Naive thymus-derived CD4-positive, alpha-beta T cell (primary cell): ENCODE measurements at regions not wholly inside any gene's neighbourhood (a gene's known extent, or its start where the extent isn't known, plus 50 kb on each side); places are given as distances from the start of the nearest gene placed in this dataset.

Experiments used
- ATAC-seq: fragments of 150-1000 bp; cut with Tn5 transposase; 2 replicates; pipeline ENCODE4 v1.10.0; 2021; ENCODE audit warnings: mild to moderate bottlenecking, moderate library complexity
- CTCF ChIA-PET: fragments of 350-600 bp; sonication (Branson Sonifier 250); formaldehyde crosslinking; loops from one replicate; lab custom pipeline; 2021; ENCODE audit warnings: antibody characterized with exemption; lab: Charles Lee
- POLR2A ChIA-PET: fragments of 350-600 bp; sonication (Branson Sonifier 250); formaldehyde crosslinking; loops from one replicate; lab custom pipeline; 2021; ENCODE audit warnings: antibody characterized with exemption, inconsistent platforms; lab: Charles Lee
- DNase-seq, 9 donors: peaks; one replicate each; pipeline versions ENCODE4 v3.0.0 to v3.0.0-alpha.2; 2020 to 2022; ENCODE audit warnings: mixed read lengths in 1 of 9
- H3K27ac ChIP-seq: one replicate; pipeline ENCODE4 v1.7.0; 2013; ENCODE audit warnings: mild to moderate bottlenecking, low read depth, low read length, moderate library complexity
- H3K27me3 ChIP-seq, 2 donors: one replicate each; pipeline ENCODE4 v1.7.0; 2013; ENCODE audit warnings: low read length in 2 of 2, mild to moderate bottlenecking in 2 of 2, moderate library complexity in 2 of 2; ENCODE audit not compliant: control insufficient read depth in 2 of 2, insufficient read depth in 2 of 2
- H3K36me3 ChIP-seq, 3 experiments: 1 replicate in 2 of 3; 2 replicates in 1 of 3; pipeline ENCODE4 v1.7.0; 2013; ENCODE audit warnings: low read length in 3 of 3, mild to moderate bottlenecking in 3 of 3, moderate library complexity in 1 of 3; ENCODE audit not compliant: insufficient read depth in 3 of 3, control insufficient read depth in 2 of 3
- H3K4me1 ChIP-seq, 2 donors: one replicate each; pipeline ENCODE4 v1.7.0; 2013; ENCODE audit warnings: low read length in 2 of 2, mild to moderate bottlenecking in 2 of 2, moderate library complexity in 1 of 2; ENCODE audit not compliant: control insufficient read depth in 2 of 2, insufficient read depth in 2 of 2
- H3K4me3 ChIP-seq: 2 replicates; pipeline ENCODE4 v1.7.0; 2013; ENCODE audit warnings: mild to moderate bottlenecking, low read length
- H3K9me3 ChIP-seq, 3 experiments: 1 replicate in 2 of 3; 2 replicates in 1 of 3; pipeline ENCODE4 v1.7.0; 2013; ENCODE audit warnings: low read length in 3 of 3; ENCODE audit not compliant: control insufficient read depth in 2 of 3
- H3K27ac Mint-ChIP-seq, 9 donors: one replicate each; pipeline ENCODE4 v1.8.0; 2020 to 2022; ENCODE audit warnings: mixed read lengths in 9 of 9, mild to moderate bottlenecking in 8 of 9, moderate library complexity in 5 of 9, inconsistent platforms in 2 of 9
- H3K27me3 Mint-ChIP-seq, 5 donors: one replicate each; pipeline ENCODE4 v1.8.0; 2021 to 2022; ENCODE audit warnings: mixed read lengths in 5 of 5, mild to moderate bottlenecking in 1 of 5
- H3K36me3 Mint-ChIP-seq, 5 donors: one replicate each; pipeline ENCODE4 v1.8.0; 2020 to 2022; ENCODE audit warnings: mixed read lengths in 5 of 5, mild to moderate bottlenecking in 3 of 5, inconsistent platforms in 1 of 5
- H3K4me1 Mint-ChIP-seq, 7 donors: one replicate each; pipeline ENCODE4 v1.8.0; 2020 to 2022; ENCODE audit warnings: mixed read lengths in 7 of 7, mild to moderate bottlenecking in 3 of 7, inconsistent platforms in 1 of 7
- H3K4me3 Mint-ChIP-seq, 10 donors: one replicate each; pipeline ENCODE4 v1.8.0; 2020 to 2022; ENCODE audit warnings: mild to moderate bottlenecking in 10 of 10, mixed read lengths in 10 of 10, moderate library complexity in 6 of 10, inconsistent platforms in 2 of 10
- H3K9me3 Mint-ChIP-seq, 11 donors: one replicate each; pipeline ENCODE4 v1.8.0; 2020 to 2022; ENCODE audit warnings: mixed read lengths in 11 of 11, mild to moderate bottlenecking in 4 of 11, inconsistent platforms in 1 of 11, moderate library complexity in 1 of 11
- intact Hi-C, 2 donors: fragments of 100-400 bp; cut with micrococcal nuclease; formaldehyde crosslinking; loops; one replicate each; pipeline ENCODE4 v1.15.1; 2023

GRCh38 chr20:60361761-60362395, 403.7 kb downstream of the CDH26 start:
- ChIA-PET CTCF (no interaction called here), POLR2A (no interaction called here)
- Mint-ChIP-seq H3K36me3 (no peaks in the 10 kb centered on the region), H3K4me1 (no peaks in the 10 kb centered on the region), H3K9me3 (no peaks in the 10 kb centered on the region), H3K27me3 (no peaks in the 10 kb centered on the region), H3K27ac (no peak overlapping the region), H3K4me3 (no peak overlapping the region)
- H3K27ac ChIP-seq, result no peak overlapping the region
- no peaks in the 10 kb centered on the region for H3K27me3 ChIP-seq
- no peaks in the 10 kb centered on the region for H3K9me3 ChIP-seq
- no peak overlapping the region for H3K4me3 ChIP-seq
- intact Hi-C loops, result no loop called here
- ATAC-seq (no peak), DNase-seq (no peak)
- H3K36me3 ChIP-seq, result no peaks in the 10 kb centered on the region
- H3K4me1 ChIP-seq, result no peaks in the 10 kb centered on the region

DNA sequence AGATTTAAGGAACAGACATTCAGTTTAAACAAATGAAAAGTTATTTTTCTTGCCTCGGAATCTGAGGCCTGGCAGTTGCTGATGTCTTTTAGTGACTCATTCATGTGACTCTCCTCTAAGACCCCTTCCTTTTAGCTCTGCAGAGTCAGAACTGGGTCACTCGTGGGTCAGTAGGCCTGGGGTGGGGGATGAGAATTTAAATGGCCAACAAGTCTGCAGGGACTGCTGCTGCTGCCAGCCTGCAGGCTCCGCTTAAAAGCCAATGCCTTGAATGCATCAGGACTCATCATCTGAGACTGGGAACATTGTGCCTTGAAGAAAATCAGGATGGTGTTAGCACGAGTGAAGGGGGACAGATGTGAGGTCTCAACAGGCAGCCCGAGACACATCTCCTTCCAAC, 404.3 kb downstream of the CDH26 start:
- Mint-ChIP-seq H3K27ac (no peak overlapping the region), H3K36me3 (no peaks in the 10 kb centered on the region), H3K4me1 (no peaks in the 10 kb centered on the region), H3K27me3 (peaks cover 0 to under 1% (median 0%) of the 10 kb centered on the region in 5 donors), H3K9me3 (no peaks in the 10 kb centered on the region), H3K4me3 (no peak overlapping the region)
- no peaks in the 10 kb centered on the region for H3K36me3 ChIP-seq
- H3K27ac ChIP-seq, result no peak overlapping the region
- no peak overlapping the region for H3K4me3 ChIP-seq
- CTCF ChIA-PET, result no interaction called here
- intact Hi-C loops, result no loop called here
- H3K4me1 ChIP-seq, result no peaks in the 10 kb centered on the region
- no peaks in the 10 kb centered on the region for H3K27me3 ChIP-seq
- H3K9me3 ChIP-seq, result no peaks in the 10 kb centered on the region
- ATAC-seq (no peak), DNase-seq (no peak)
- POLR2A ChIA-PET, result no interaction called here

DNA sequence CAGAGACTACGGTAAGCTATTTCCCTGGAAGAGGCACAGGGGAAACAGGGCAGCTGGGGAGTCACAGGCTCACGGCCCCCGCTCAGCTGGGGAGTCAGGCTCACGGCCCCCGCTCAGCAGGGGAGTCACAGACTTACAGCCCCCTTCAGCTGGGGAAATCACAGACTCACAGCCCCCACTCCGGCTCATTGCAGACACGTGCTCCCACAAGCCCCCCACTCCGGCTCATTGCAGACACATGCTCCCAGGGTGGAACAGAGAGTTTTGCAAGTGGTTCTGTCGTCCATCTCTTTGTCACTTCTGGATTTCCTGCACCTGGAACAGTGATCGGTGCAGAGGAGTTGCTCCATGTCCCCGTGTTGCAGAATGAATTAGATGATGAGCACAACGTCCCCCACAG, 405.5 kb downstream of the CDH26 start:
- Histone ChIP-seq H3K4me1 (no peaks in the 10 kb centered on the region), H3K36me3 (no peaks in the 10 kb centered on the region), H3K4me3 (no peak overlapping the region), H3K27ac (no peak overlapping the region), H3K9me3 (no peaks in the 10 kb centered on the region), H3K27me3 (no peaks in the 10 kb centered on the region)
- intact Hi-C loops, result no loop called here
- peaks cover 0 to 11% (median 0%) of the 10 kb centered on the region in 5 donors for H3K27me3 Mint-ChIP-seq
- POLR2A ChIA-PET, result no interaction called here
- ATAC-seq (no peak), DNase-seq (no peak)
- no peak overlapping the region for H3K4me3 Mint-ChIP-seq
- H3K9me3 Mint-ChIP-seq, result no peaks in the 10 kb centered on the region
- H3K4me1 Mint-ChIP-seq, result no peaks in the 10 kb centered on the region
- CTCF ChIA-PET, result no interaction called here
- H3K27ac Mint-ChIP-seq, result no peak overlapping the region
- H3K36me3 Mint-ChIP-seq, result no peaks in the 10 kb centered on the region

DNA sequence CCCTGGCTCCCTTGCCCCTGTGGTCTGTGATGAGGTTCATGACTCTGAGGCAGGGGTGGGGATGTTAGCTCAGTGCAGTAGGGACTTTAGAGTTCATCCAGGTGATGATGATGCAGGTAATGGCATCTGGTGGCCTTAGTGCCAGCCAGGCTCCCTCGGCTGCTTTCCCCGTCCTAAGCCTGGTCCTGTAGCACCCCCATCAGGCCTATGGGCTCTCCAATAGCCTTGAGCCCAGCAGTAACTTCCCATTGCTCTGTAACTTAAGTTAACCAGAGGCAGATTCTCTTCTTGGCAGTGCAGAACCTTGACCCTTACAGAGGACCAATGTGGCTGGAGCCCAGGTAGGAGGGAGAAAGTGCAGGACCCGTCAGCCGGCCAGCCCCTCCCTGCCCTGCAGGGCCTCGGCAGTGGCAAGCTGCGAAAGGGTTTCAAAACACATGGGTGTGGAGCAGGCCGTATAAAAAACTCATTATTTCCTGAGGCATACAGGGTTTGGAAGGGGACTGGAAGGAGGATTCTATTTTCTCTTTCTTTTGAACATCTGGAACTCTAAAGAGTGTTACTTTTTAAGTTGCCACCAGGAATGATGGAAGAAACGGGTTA, 406.9 kb downstream of the CDH26 start:
- Mint-ChIP-seq H3K4me1 (no peaks in the 10 kb centered on the region), H3K27me3 (peaks cover 0 to 11% (median under 1%) of the 10 kb centered on the region in 5 donors), H3K27ac (no peak overlapping the region), H3K36me3 (no peaks in the 10 kb centered on the region), H3K9me3 (peaks cover 0 to 7% (median 2%) of the 10 kb centered on the region in 11 donors), H3K4me3 (no peak overlapping the region)
- ATAC-seq (no peak), DNase-seq (no peak)
- Histone ChIP-seq H3K4me3 (no peak overlapping the region), H3K36me3 (no peaks in the 10 kb centered on the region), H3K27me3 (no peaks in the 10 kb centered on the region), H3K27ac (no peak overlapping the region), H3K9me3 (no peaks in the 10 kb centered on the region), H3K4me1 (no peaks in the 10 kb centered on the region)
- CTCF ChIA-PET, result no interaction called here
- POLR2A ChIA-PET, result no interaction called here
- intact Hi-C loops, result no loop called here

- no peaks in the 10 kb centered on the region for H3K4me1 Mint-ChIP-seq
- DNase-seq (no peak), ATAC-seq (no peak)
- no peak overlapping the region for H3K27ac Mint-ChIP-seq
- intact Hi-C loops, result no loop called here
- H3K4me3 Mint-ChIP-seq, result no peak overlapping the region
- H3K27me3 Mint-ChIP-seq, result peaks cover 0 to 11% (median 4%) of the 10 kb centered on the region in 5 donors
- Histone ChIP-seq H3K9me3 (no peaks in the 10 kb centered on the region), H3K27me3 (no peaks in the 10 kb centered on the region), H3K36me3 (no peaks in the 10 kb centered on the region), H3K4me3 (no peak overlapping the region), H3K27ac (no peak overlapping the region), H3K4me1 (no peaks in the 10 kb centered on the region)
- POLR2A ChIA-PET, result no interaction called here
- H3K9me3 Mint-ChIP-seq, result peaks cover 0 to 7% (median 2%) of the 10 kb centered on the region in 11 donors
- no peaks in the 10 kb centered on the region for H3K36me3 Mint-ChIP-seq
- CTCF ChIA-PET, result no interaction called here
Measured at GRCh38 chr20:60365882-60366281, 407.7 kb downstream of the CDH26 start.

DNA sequence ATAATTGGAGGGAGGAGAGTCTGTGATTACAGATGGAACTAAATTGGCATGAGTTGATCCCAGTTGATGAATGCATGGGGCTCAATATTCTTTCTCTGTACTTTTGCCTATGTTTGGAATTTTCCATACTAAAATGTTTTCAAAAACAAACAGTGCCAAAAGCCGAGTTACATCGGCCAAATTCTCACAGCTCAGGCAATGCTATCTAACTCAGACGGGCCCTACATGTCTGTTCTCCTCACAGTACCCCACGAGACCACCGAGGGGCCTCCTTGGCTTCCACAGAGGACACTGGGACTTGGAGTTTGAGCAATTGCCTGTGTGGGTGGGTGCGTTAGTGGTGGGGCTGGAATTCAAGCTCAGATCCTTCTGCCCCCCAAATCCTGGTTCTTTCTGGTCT, 413.2 kb downstream of the CDH26 start:
- Histone ChIP-seq H3K36me3 (no peaks in the 10 kb centered on the region), H3K4me1 (no peaks in the 10 kb centered on the region), H3K27me3 (no peaks in the 10 kb centered on the region), H3K9me3 (no peaks in the 10 kb centered on the region), H3K4me3 (no peak overlapping the region), H3K27ac (no peak overlapping the region)
- DNase-seq (no peak), ATAC-seq (no peak)
- peaks cover 0 to 31% (median 24%) of the 10 kb centered on the region in 5 donors for H3K27me3 Mint-ChIP-seq
- ChIA-PET CTCF (no interaction called here), POLR2A (no interaction called here)
- H3K4me1 Mint-ChIP-seq, result peaks cover 0 to 5% (median 0%) of the 10 kb centered on the region in 7 donors
- intact Hi-C loops, result no loop called here
- H3K27ac Mint-ChIP-seq, result no peak overlapping the region
- no peak overlapping the region for H3K4me3 Mint-ChIP-seq
- H3K9me3 Mint-ChIP-seq, result peaks cover 0 to 7% (median 2%) of the 10 kb centered on the region in 11 donors
- H3K36me3 Mint-ChIP-seq, result no peaks in the 10 kb centered on the region

DNA sequence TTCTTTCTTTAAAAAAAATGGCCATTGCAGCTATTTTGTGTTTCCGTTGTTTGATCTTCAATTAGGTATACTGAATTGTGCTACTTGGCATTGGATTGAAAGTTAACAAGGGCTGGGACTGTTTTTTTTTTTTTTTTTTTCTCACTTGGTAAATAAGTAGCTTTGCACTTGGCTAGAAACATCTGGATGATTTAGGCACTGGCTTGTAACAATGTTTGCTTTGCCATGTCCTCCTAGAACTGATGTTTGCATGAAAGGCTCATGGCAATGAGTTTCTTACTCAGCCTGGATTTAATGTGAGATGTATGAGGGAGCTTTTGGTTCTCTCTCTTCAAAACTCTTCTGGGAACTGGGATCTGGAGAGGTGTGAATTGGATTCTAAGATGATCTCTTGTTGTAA, 414.1 kb downstream of the CDH26 start:
- peaks cover 0 to 8% (median 2%) of the 10 kb centered on the region in 11 donors for H3K9me3 Mint-ChIP-seq
- DNase-seq, result no peak
- H3K4me3 Mint-ChIP-seq, result no peak overlapping the region
- POLR2A ChIA-PET, result no interaction called here
- ATAC-seq, result no peak
- Histone ChIP-seq H3K4me1 (no peaks in the 10 kb centered on the region), H3K9me3 (no peaks in the 10 kb centered on the region), H3K4me3 (no peak overlapping the region), H3K27me3 (no peaks in the 10 kb centered on the region), H3K27ac (no peak overlapping the region), H3K36me3 (no peaks in the 10 kb centered on the region)
- H3K36me3 Mint-ChIP-seq, result no peaks in the 10 kb centered on the region
- peaks cover 0 to 5% (median 0%) of the 10 kb centered on the region in 7 donors for H3K4me1 Mint-ChIP-seq
- intact Hi-C loops, result no loop called here
- H3K27me3 Mint-ChIP-seq, result peaks cover 0 to 33% (median 31%) of the 10 kb centered on the region in 5 donors
- H3K27ac Mint-ChIP-seq, result no peak overlapping the region
- CTCF ChIA-PET, result no interaction called here
